SK-N-SH (cell line): ENCODE measurements at regions not wholly inside any gene's neighbourhood (a gene's known extent, or its start where the extent isn't known, plus 50 kb on each side); places are given as distances from the start of the nearest gene placed in this dataset.

Experiments used
- EP300 ChIP-seq, 2 experiments: IDR thresholded peaks; 2 replicates each; pipeline versions ENCODE4 v1.4.0 to v1.6.1; 2012; ENCODE audit warnings: borderline replicate concordance in 1 of 2, low read depth in 1 of 2, low read length in 1 of 2
- EZH2phosphoT487 ChIP-seq: fragments of 200-600 bp; sonication (generic); IDR thresholded peaks from 2 replicates; pipeline ENCODE4 v1.6.1; 2017; ENCODE audit warnings: low read depth, mixed run types, mild to moderate bottlenecking, antibody characterized with exemption, moderate library complexity, borderline replicate concordance
- FOXJ3 ChIP-seq: sonication (generic); formaldehyde crosslinking; IDR thresholded peaks from 2 replicates; pipeline ENCODE4 v1.5.1; 2020; ENCODE audit warnings: mild to moderate bottlenecking, missing genetic modification reagents
- FOXM1 ChIP-seq: IDR thresholded peaks from 2 replicates; pipeline ENCODE4 v1.4.0; 2012; ENCODE audit warnings: low read depth, mild to moderate bottlenecking
- GATA2 ChIP-seq: sonication (generic); formaldehyde crosslinking; IDR thresholded peaks from 2 replicates; pipeline ENCODE4 v1.5.0; 2020; ENCODE audit warnings: mild to moderate bottlenecking, missing genetic modification reagents
- JUND ChIP-seq: IDR thresholded peaks from 2 replicates; pipeline ENCODE4 v1.4.0; 2012
- MXI1 ChIP-seq: IDR thresholded peaks from 2 replicates; pipeline ENCODE4 v1.6.1; 2012; ENCODE audit warnings: mild to moderate bottlenecking, low read depth, low read length, improper control_type of control experiment
- POLR2AphosphoS5 ChIP-seq: IDR thresholded peaks from 2 replicates; pipeline ENCODE4 v1.6.1; 2012; ENCODE audit warnings: low read depth, low read length
- RXRA ChIP-seq: IDR thresholded peaks from 2 replicates; pipeline ENCODE4 v1.4.0; 2012; ENCODE audit warnings: low read depth, mild to moderate bottlenecking, borderline replicate concordance
- TAF1 ChIP-seq: IDR thresholded peaks from 2 replicates; pipeline ENCODE4 v1.6.1; 2012; ENCODE audit warnings: low read depth, mild to moderate bottlenecking, low read length, moderate library complexity, borderline replicate concordance
- YY1 ChIP-seq: IDR thresholded peaks from 2 replicates; pipeline ENCODE4 v1.4.0; 2012; ENCODE audit warnings: low read depth, mild to moderate bottlenecking
- TF ChIP-seq, protein P1 (sequence below): fragments of 200-600 bp; sonication (generic); IDR thresholded peaks from 2 replicates; pipeline ENCODE4 v1.6.1; 2017; ENCODE audit warnings: antibody characterized with exemption, mild to moderate bottlenecking, moderate library complexity
- TF ChIP-seq, protein P2 (sequence below): fragments of 150-350 bp; IDR thresholded peaks from 2 replicates; pipeline ENCODE4 v1.6.1; 2016; ENCODE audit warnings: mild to moderate bottlenecking, low read depth, low read length
- TF ChIP-seq, protein P3 (sequence below): IDR thresholded peaks from 2 replicates; pipeline ENCODE4 v1.6.1; 2012; ENCODE audit warnings: mild to moderate bottlenecking, low read depth, low read length, moderate library complexity

DNA sequence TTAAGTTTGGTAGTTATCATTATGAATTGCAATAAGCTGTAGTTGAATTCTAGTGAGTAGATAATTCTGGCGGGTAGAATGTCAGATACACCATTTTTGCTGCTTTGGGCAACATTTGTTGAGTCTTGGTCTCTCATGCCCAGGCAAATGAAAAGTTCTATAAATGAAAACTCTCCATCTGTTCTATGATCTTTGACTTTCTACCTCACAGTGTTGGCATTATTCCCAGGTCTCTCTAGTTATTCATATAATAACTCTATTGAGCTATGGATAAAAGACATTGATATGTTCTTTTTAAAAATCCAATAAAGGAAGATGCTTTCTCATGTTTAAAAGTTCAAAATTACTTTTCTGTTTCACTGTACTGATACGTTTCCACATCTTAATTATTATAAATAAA lies 415.3 kb upstream of the SEMA3D start:
- TF ChIP-seq, protein P1, sequence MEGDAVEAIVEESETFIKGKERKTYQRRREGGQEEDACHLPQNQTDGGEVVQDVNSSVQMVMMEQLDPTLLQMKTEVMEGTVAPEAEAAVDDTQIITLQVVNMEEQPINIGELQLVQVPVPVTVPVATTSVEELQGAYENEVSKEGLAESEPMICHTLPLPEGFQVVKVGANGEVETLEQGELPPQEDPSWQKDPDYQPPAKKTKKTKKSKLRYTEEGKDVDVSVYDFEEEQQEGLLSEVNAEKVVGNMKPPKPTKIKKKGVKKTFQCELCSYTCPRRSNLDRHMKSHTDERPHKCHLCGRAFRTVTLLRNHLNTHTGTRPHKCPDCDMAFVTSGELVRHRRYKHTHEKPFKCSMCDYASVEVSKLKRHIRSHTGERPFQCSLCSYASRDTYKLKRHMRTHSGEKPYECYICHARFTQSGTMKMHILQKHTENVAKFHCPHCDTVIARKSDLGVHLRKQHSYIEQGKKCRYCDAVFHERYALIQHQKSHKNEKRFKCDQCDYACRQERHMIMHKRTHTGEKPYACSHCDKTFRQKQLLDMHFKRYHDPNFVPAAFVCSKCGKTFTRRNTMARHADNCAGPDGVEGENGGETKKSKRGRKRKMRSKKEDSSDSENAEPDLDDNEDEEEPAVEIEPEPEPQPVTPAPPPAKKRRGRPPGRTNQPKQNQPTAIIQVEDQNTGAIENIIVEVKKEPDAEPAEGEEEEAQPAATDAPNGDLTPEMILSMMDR, result no peak
- no peak for TF ChIP-seq MXI1
- no peak for TF ChIP-seq JUND
- TF ChIP-seq FOXJ3 (CRISPR knock-in tag), result no peak
- TF ChIP-seq, protein P2, sequence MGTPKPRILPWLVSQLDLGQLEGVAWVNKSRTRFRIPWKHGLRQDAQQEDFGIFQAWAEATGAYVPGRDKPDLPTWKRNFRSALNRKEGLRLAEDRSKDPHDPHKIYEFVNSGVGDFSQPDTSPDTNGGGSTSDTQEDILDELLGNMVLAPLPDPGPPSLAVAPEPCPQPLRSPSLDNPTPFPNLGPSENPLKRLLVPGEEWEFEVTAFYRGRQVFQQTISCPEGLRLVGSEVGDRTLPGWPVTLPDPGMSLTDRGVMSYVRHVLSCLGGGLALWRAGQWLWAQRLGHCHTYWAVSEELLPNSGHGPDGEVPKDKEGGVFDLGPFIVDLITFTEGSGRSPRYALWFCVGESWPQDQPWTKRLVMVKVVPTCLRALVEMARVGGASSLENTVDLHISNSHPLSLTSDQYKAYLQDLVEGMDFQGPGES, result no peak
- TF ChIP-seq EP300 (IDR thresholded peaks at IDR 0.05; ENCODE audit: borderline replicate concordance in 1 of 2, low read depth in 1 of 2, low read length in 1 of 2), result no peak
- TF ChIP-seq, protein P3, sequence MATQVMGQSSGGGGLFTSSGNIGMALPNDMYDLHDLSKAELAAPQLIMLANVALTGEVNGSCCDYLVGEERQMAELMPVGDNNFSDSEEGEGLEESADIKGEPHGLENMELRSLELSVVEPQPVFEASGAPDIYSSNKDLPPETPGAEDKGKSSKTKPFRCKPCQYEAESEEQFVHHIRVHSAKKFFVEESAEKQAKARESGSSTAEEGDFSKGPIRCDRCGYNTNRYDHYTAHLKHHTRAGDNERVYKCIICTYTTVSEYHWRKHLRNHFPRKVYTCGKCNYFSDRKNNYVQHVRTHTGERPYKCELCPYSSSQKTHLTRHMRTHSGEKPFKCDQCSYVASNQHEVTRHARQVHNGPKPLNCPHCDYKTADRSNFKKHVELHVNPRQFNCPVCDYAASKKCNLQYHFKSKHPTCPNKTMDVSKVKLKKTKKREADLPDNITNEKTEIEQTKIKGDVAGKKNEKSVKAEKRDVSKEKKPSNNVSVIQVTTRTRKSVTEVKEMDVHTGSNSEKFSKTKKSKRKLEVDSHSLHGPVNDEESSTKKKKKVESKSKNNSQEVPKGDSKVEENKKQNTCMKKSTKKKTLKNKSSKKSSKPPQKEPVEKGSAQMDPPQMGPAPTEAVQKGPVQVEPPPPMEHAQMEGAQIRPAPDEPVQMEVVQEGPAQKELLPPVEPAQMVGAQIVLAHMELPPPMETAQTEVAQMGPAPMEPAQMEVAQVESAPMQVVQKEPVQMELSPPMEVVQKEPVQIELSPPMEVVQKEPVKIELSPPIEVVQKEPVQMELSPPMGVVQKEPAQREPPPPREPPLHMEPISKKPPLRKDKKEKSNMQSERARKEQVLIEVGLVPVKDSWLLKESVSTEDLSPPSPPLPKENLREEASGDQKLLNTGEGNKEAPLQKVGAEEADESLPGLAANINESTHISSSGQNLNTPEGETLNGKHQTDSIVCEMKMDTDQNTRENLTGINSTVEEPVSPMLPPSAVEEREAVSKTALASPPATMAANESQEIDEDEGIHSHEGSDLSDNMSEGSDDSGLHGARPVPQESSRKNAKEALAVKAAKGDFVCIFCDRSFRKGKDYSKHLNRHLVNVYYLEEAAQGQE, result no peak
- TF ChIP-seq FOXM1, result no peak
- no peak for TF ChIP-seq YY1
- TF ChIP-seq TAF1, result no peak
- no peak for TF ChIP-seq POLR2AphosphoS5
- TF ChIP-seq GATA2 (CRISPR knock-in tag), result no peak
- no peak for TF ChIP-seq EZH2phosphoT487
- no peak for TF ChIP-seq RXRA
